Panc1 (cell line): ENCODE measurements at regions not wholly inside any gene's neighbourhood (a gene's known extent, or its start where the extent isn't known, plus 50 kb on each side); places are given as distances from the start of the nearest gene placed in this dataset.

ENCODE experiments used
- CTCF ChIP-seq: fragments of 450-650 bp; IDR thresholded peaks from 2 replicates; pipeline ENCODE4 v1.5.1; 2017; ENCODE audit warnings: mild to moderate bottlenecking
- POLR2AphosphoS5 ChIP-seq: IDR thresholded peaks from 2 replicates; pipeline ENCODE4 v1.6.1; 2012; ENCODE audit warnings: mild to moderate bottlenecking, low read depth, low read length, moderate library complexity
- REST ChIP-seq, 2 experiments: IDR thresholded peaks; 2 replicates each; pipeline ENCODE4 v1.6.1; 2011 to 2012; ENCODE audit warnings: low read depth in 2 of 2, control low read depth in 1 of 2, low read length in 1 of 2, mild to moderate bottlenecking in 1 of 2, moderate library complexity in 1 of 2; ENCODE audit not compliant: insufficient read depth in 1 of 2
- SIN3A ChIP-seq: IDR thresholded peaks from 2 replicates; pipeline ENCODE4 v1.6.1; 2012; ENCODE audit warnings: low read depth, mild to moderate bottlenecking, low read length, moderate library complexity, borderline replicate concordance; ENCODE audit not compliant: insufficient read depth
- TCF7L2 ChIP-seq: IDR thresholded peaks from 2 replicates; pipeline ENCODE4 v1.6.1; 2011; ENCODE audit warnings: mild to moderate bottlenecking, low read depth, low read length, inconsistent platforms

- no peak for TF ChIP-seq CTCF
- no peak for TF ChIP-seq REST (IDR thresholded peaks at IDR 0.05; ENCODE audit: insufficient read depth in 1 of 2, low read depth in 2 of 2, low read length in 1 of 2)
- no peak for TF ChIP-seq SIN3A
- no peak for TF ChIP-seq POLR2AphosphoS5
- TF ChIP-seq TCF7L2: no peak
Observed at GRCh38 chr2:18194161-18194560, 315.7 kb downstream of the KCNS3 start.
